T1000 (cell line): ENCODE measurements at regions not wholly inside any gene's neighbourhood (a gene's known extent, or its start where the extent isn't known, plus 50 kb on each side); places are given as distances from the start of the nearest gene placed in this dataset.

Experiments used
- DNase-seq: peaks from one replicate; lab custom pipeline; 2025; ENCODE audit warnings: mixed read lengths; lab: John Stamatoyannopoulos, UW

DNA sequence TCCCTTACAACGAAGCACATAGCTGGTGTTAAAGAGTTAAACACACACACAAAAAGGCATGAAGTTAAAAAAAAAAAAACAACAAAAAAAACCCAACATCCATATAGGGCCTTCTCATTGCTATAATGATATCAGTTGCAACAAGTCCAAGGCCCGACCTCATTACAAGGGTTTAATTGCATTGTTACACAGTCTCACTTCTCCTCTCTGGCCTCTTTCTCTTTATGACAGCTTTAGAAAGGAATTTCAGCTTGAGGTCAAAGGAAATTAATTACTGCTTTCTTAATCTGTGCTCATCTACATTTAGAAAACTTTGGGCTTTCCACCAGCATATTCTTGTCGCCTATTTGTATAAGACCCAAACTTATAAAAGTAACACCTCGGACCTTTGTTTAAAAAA is 342.1 kb downstream of the NR2F2 start:
- no peak for DNase-seq

DNA sequence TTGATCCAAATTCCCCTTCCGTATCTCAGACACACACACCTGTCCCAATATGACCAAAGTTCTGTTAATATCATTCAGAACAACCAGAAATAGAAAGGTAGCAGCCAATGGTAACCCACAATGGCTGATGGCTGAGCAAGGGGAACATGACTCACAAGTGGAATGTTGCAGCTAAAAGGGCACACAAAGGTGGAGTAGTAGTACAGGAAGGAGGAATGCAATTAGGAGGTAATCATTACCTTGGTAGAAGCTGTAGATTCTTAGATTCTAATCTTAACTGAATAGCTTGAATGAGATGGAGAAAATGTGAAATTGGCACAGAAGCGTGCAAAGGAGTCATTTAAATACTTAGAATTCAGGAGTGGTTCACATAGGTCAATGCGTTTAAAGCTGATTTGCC is 347.9 kb downstream of the NR2F2 start:
- no peak for DNase-seq

DNA sequence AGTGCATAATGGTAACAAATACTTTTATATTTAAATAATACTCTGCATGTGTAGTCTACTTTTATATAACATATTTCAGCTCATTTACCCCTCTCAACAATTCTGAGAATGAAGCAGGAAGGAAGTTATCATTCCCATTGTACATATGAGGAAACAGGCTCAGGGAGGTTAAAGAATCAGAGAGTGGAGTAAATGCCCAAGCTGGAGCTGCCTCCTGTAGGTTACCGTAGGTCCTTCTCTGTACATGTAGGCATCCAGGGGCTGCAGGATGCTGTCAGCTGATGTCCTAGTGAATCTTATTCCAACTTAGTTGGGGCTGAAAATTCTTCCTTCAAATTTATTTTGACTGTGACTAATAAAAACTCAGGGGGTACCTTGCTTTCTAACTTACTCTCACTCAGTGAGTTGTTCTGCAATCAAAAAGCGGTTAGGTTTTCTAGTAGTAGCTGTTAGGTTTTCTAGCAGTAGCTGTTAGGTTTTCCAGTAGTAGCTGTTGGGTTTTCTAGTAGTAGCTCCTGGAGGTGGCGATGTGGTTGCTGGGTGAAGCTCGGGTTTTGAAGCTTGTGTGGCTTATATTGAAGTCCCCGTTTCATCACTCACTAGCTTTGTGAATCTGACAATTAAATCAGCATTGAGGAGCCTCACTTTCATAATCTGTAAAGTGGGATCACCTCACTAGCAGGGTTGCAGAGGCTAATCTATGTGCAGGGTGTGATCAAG is 357.0 kb downstream of the NR2F2 start:
- DNase-seq = no peak

DNA sequence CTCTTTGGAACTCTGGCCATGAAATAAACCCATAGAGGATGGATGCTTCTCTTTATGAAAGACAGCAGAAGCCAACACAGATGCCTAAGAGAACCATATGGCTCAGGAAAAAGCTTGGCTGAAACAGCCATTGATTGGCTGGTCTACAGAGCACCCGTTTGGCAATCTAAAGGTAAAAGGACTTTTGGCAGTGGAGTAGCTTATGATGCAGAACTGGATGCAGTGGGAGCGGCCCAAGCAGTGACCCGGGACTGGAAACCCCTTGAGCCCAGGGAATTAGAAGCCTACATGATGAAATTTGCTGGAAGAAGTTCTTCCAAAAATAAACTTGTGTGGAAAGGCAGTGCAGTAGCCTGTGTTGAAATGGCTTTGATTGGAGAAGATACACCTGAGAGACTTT is 360.2 kb downstream of the NR2F2 start:
- DNase-seq = no peak

DNA sequence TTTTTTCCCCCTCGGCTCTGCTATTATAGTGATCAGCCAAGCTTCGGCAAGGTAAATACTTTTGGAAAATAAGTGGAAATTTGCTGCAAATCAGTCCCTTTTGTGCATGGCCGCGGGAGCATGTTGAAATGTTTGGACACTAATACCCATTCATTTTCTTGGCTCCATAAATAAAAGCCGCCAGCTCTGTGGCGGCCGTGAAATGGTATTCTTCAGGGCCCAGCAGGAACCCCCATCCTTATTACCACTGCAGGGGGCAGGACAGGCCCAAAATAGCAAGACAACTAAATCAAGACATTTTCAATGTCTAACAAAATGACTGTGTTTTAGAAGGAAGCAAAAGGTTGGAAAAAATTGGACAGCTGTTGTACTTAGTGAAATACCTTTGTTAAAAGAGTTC is 362.3 kb downstream of the NR2F2 start:
- no peak for DNase-seq

DNA sequence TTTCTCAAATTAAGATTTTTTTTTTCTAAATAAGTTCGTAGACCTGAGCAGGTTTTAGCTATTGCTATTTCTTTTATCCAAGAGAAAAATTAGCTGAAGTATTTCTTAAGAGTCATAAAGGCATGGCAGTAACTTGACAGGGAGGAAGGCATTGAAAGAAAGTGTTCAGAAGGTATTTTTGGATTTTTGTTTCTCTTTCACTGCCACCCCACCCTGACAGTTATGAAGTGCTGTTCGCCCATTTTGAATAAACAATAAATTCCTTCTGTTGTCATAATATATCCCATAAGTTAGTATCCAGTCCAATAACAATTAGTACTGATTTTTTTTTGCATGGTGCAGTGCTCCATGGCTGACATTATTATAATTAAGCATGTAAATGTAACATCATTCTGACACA is 363.0 kb downstream of the NR2F2 start:
- no peak for DNase-seq

DNA sequence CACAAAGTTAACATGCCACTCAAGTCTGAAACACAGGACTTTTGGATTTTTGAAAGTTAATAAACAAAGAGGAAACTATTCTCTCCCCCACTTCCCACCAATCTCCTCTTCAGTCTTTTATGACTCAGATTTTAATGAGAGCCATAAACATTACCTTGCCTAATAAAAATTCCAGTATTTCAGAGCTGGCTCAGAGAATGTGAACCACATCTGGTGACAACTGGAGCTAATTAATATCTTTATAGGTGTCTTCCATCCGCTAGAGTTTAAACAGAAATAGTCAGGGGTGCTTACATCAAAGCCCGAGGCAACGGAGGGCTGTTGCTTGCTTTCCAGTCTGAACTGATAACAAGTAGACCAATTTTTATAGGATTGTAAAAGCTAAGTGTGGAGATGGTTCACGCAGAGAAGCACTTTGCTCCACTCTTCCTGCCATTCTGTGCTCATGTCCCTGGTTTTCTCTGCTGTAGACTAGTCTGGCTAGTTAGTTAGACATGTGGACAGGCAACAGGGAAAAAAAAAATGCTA is 363.6 kb downstream of the NR2F2 start:
- peak; percentile 10 for DNase-seq

DNA sequence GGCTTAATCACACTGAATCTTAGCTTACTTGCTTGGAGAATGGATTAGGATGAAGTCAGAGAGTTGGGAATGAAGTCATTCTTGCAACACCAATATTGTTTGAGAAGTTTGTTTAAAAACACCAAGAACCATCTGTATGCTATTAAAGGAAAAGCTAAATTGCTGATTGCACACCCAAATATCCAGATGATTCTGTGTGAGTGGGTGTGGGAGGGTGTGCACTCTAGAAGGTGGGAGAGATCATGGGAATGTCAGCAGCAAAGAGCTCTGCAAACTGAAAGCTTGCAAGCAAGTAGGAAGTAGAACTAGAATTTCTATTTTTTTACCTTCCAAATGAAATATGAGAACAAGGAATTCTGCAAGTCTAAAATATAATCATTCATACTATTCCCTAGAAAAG is 364.9 kb downstream of the NR2F2 start:
- no peak for DNase-seq

DNA sequence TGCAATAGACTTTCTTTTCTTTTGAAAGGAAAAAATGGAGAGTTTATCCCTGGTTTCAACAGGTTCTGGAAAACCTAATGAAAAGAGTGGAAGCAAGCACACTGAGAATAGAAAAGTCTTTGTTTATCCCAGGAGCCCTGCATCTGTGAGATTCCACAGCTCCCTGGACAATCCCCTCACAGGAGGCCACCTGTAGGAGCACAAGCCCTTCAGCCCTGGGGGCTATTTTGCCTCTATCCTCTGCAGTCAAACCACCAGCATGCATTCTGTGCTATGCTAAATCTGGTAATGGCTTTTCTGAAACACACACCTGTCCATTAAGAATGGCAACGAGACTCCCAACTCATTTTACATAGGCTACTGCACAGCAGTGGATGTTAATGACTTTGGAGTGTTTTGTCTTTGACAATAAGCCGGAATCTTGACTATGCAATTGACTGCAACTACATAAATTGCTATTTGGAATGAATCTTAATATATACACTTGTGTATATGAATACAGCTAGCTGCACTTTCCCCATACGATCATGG is 369.4 kb downstream of the NR2F2 start:
- no peak for DNase-seq

DNA sequence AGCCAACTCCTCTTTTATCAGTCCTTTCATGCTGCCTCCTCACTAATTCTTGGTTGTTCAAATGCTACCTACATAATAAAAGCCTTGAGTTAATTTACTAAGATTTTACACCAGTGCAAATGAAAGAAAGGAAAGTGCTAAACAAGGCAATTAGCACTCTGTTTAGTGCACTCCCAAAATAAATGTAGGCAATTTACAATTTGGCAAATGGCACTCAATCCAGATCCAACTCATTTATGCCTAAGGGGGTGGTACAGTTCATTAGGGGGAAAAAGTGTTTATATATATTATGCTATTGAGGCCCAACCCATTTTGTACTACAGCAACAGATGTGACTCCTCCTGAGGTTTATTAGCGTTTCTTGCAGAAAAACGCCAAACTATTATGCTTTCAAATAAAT is 370.1 kb downstream of the NR2F2 start:
- DNase-seq = no peak

DNA sequence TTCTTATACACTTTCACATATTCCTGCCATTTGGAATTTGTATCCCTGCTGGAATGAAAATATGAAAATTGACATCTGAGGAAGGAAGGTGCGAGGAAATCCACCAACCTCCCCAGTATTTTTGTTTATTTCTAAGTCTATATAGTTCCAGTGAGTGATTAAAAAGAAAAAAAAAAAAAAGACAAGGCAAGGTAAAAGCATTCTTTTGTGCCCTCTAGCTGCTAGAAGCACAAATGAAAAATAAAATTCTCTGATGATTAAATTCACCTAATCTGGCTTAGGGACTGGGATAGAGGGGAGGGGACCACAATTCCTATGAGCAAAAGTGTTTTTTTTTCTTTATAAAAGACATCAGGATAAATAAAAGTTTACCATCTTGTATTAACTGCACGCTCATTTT is 370.9 kb downstream of the NR2F2 start:
- no peak for DNase-seq

DNA sequence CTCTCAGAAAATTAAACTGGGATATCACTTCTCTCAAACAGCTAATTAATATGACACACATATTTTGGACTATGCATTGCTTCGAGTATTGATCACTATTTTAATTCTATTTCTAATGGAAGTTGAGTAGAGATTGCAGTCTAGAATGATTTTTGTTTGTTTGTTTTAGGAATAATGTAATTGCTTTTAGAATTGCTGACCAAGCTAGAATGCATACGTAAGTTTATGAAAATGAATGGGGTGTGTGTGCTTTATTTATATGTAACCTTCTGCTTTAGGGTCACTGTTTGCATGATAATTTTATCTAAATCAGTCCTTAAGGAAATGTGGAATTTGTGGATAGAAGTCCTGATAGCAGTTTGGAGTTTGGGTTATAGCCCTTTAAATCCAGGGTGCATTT is 371.4 kb downstream of the NR2F2 start:
- DNase-seq = no peak

DNA sequence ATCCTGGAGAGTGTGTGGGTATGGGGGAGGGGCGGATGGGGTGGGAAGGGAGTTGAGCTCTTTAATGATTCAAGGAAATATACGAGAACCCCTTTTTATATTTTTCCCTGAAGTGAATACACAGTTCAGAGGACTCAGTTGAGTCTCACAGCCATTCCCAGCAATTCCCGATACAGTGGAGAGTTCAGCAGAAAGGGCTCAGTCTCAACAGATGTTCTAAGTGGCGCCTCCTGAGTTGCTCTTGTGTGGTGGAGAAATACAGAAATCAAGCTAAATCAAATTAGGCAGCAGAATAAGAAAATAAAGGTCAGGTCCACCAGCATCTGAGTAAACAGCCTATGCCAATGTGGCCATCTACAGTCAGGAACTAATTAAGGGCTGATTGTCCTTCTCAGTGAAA is 372.1 kb downstream of the NR2F2 start:
- DNase-seq = no peak

DNA sequence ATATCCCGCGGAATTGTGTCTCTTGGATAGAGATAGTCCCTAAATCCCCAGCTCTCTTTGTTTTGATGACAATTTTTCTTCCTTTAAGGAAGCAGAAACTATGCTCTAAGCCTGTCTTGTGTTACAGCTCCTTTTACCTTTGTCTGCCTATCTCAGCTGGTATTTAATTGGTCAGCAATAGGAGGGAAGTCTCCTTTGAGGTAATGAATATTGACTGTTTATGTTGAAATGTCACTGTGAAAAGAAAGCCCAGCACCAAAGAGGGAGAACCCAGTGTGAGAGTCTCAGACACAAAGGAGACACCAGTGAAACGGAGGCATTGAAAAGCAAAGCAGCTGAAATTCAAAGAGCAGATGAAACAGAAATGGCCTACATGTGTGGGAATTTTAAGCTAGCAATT is 372.6 kb downstream of the NR2F2 start:
- no peak for DNase-seq

DNA sequence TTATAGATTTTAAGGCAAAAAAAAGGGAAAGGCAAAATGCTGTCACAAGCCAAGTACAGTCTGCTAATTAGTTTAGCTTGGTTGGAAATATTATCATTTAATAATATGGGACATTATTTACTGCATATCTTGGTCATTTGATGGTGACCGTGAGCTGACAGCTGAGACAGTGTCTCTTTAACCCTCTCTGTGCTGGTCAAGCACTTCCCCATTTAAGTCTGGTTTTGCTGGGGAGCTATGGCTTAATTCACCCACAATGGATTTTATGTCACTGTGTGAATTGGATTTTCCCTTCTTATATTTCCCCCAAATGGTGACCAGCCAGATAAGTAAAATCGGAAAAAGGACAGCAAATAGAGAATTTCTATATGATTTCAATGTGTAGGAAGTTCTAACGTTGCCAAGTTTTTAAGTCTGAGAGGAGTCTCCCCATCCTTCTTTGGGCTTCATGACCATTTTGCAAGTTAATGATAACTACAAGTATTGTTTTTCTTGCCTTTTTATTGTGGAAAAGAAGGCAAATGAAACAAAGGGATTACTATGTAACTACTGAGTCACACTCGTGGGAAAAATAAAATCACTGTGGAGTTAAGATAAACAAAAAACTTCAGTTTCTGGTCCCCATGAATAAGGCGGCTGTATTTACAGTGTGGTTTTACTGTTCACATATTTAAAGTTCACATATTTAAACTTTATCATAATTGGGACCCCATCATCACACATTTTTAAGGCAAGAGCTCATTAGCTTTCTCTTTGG is 373.5 kb downstream of the NR2F2 start:
- no peak for DNase-seq

DNA sequence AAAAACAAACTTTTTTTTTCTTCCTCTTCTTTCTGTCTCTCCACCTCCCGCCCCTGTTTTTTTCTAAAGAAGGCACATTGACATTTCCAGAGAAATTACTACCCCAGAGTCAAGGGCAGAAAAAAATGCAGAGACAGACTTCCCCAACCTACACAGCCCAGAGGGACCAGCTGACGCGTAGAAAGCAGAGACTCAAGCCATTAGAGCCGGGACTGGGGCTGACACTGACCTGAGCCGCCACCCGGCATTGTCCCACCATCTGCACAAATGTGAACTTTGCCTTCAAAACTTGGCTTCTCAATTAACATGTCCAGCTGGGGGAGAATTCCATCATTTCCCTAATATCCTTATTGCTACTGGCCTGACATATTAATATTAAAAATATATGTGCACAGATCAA is 385.6 kb downstream of the NR2F2 start:
- DNase-seq = no peak

DNA sequence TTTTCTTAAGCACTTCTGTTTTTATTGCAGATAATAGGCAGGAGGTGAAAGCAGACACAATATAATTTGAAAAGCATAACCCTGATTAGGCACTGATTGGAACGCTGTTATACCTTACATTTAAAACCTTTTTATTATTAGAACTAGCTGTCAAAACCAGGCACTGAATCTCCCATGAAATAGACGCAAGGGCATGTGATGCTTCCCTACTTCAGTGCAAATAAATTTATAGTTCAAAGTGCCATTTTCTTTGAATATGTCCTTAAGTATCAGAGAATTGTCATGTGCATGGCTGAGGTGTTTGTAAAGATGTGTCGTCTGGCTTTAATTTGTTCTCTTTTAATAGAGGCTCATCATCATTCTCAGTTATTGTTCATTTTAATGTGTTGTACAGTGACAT is 386.0 kb downstream of the NR2F2 start:
- no peak for DNase-seq

DNA sequence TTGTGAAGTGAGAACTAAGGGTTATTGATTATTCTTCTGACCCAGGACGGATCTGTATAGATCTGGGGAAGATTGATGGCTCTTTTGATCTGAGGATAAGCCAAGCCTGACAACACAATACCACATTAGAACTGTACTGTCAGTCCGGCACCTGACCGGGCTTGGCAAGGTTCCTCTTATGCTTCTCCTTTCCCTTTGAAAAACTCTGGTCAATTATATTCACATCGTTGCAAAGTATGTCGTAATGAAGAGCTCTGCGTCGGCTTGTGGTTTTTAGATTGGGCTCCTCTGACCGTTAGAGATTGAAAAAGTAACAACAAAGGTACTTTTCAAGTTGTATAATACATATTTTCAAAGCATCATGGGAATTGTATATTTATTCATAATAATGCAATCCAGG is 389.8 kb downstream of the NR2F2 start:
- DNase-seq = no peak

DNA sequence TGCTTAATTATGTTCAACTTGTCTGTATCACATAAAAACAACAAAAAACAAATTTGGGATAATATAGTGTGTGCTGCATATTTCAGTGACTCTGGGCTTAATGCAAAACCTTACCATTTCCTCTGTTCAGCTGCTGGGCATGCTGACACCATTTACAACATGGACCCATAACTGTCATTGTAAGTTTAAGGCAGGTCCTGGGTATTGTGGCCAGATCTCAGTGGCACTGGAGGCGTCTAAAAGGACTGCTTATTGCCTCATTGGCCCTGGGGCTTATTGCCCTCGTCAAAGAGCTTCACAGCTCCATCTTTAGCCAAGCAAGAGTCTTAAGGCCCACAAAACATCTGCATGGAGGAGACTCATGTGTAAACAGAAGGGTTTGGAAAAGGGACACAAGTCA is 390.2 kb downstream of the NR2F2 start:
- no peak for DNase-seq

DNA sequence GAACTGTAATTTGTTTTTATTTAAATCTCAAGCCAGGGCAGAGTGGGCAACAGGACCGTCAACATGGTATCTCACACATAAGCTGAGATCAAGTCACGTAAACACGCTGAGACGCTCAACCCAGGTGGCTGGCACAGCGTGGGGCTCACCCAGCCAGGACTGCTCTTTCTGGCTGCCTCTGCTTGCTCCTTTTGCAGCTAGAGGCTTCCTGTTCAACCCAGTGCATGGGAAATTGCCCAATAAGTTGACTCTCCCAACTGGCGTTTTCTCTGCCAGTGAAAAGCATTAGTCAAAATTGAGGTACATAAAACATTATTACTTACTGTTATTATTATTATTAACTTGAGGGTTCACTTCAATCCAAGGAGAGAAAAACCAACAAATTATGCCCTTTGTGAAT is 398.1 kb downstream of the NR2F2 start:
- DNase-seq = no peak

DNA sequence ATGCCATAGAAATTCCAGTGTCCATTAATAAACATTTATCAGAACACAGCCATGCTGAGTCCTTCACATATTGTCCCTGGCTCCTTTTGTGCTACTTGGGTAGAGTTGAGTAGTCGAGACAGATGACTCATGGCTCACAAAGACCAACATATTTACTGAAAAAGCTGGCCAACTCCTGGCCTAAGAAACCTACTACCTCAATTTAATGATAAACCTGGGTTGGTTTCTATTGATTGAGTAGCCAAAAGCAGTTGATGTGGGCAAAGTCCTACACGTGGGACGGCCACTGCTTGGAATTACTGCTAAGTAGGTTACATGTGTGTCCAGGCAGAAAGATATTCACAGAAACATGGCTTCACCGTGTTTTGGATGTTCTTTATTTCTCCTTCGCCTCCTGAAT is 402.2 kb downstream of the NR2F2 start:
- DNase-seq = no peak

DNA sequence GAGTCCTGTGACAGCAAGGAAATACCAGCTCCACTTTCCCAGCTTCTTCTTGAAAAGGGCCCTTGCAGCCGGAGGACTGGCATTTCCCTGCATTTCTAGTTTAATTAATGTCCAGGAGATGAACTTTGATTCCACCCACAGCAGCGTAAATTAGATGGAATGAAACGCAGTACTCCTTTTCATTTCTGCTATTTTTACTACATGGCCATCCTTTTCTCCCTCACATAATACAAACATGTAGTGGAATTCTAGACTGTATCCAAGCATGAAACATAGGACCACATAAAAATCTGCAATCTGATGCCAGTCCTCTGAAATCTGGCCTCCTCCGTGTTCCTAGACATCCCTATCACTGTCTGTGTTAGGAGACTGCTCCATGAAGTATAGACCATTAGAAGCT is 403.2 kb downstream of the NR2F2 start:
- no peak for DNase-seq

DNA sequence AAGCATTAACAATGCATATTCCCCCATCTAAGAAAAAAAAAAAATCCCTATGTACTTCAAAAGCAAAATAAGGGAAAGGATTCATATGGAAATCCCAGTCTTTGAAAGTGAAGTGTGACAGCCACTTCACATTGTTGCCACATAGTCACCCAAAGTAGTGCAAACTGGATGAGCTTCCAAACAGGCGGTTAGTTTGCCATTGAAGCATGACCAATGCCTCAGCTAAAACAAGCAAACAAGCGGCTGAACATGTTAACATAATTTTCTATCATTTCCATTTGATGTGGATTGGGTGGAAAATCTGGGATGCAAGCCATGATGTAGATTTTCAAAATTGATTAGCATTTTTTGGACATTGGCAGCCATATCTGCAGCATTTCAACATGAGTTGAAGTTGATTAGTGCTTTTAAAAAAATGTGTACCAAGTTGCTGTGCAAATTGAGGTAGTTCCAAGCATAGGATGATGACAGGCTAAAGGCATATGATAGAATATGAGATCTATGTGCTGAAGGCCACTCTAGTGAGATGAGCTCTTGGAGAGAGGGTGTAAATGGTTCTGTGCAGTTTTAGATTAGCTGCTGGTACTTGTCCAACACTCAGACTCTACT is 405.2 kb downstream of the NR2F2 start:
- no peak for DNase-seq
